ENCODE measurements at regions not wholly inside any gene's neighbourhood (a gene's known extent, or its start where the extent isn't known, plus 50 kb on each side); places are given as distances from the start of the nearest gene placed in this dataset.

- no peak for TF ChIP-seq THAP12 (CRISPR knock-in tag; IDR thresholded peaks at IDR 0.05)
- TF ChIP-seq ZNF589 (CRISPR knock-in tag; IDR thresholded peaks at IDR 0.05; ENCODE audit: low read depth) = no peak
- TF ChIP-seq PCBP2 (IDR thresholded peaks at IDR 0.05; ENCODE audit: low read depth, low read length, poor library complexity, severe bottlenecking) = no peak
- no peak for TF ChIP-seq CREM (IDR thresholded peaks at IDR 0.05; ENCODE audit: low read depth)
- no peak for TF ChIP-seq MYNN (IDR thresholded peaks at IDR 0.05)
- TF ChIP-seq MYNN (CRISPR knock-in tag; IDR thresholded peaks at IDR 0.05) = no peak
- no peak for TF ChIP-seq ZBTB26 (CRISPR knock-in tag; IDR thresholded peaks at IDR 0.05)
- TF ChIP-seq, protein P1, sequence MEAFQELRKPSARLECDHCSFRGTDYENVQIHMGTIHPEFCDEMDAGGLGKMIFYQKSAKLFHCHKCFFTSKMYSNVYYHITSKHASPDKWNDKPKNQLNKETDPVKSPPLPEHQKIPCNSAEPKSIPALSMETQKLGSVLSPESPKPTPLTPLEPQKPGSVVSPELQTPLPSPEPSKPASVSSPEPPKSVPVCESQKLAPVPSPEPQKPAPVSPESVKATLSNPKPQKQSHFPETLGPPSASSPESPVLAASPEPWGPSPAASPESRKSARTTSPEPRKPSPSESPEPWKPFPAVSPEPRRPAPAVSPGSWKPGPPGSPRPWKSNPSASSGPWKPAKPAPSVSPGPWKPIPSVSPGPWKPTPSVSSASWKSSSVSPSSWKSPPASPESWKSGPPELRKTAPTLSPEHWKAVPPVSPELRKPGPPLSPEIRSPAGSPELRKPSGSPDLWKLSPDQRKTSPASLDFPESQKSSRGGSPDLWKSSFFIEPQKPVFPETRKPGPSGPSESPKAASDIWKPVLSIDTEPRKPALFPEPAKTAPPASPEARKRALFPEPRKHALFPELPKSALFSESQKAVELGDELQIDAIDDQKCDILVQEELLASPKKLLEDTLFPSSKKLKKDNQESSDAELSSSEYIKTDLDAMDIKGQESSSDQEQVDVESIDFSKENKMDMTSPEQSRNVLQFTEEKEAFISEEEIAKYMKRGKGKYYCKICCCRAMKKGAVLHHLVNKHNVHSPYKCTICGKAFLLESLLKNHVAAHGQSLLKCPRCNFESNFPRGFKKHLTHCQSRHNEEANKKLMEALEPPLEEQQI (IDR thresholded peaks at IDR 0.05) = no peak
Observed at GRCh38 chr1:59045636-59046035, 251.3 kb upstream of the FGGY start.
